ENCODE measurements at regions not wholly inside any gene's neighbourhood (a gene's known extent, or its start where the extent isn't known, plus 50 kb on each side); places are given as distances from the start of the nearest gene placed in this dataset.

GRCh38 chr7:123308254-123308951 lies 108.6 kb upstream of the SLC13A1 start:
- H3K4me3 ChIP-seq (replicated peaks in 1 of 3; ENCODE audit: insufficient read depth in 1 of 3, low read depth in 1 of 3, low read length in 3 of 3) = no peak overlapping the region
- intact Hi-C loops (cut with micrococcal nuclease) = no loop called here
- FAIRE-seq (no peak), DNase-seq (ENCODE audit: low read depth, low spot score) (no peak)
- H3K9me1 ChIP-seq (replicated peaks; ENCODE audit: control insufficient read depth, extremely low read depth, insufficient read depth, low read length) = no peaks in the 10 kb centered on the region
- H3K9ac ChIP-seq (replicated peaks; ENCODE audit: extremely low read depth, insufficient read depth, low read length) = no peak overlapping the region
- TF ChIP-seq CTCF (IDR thresholded peaks at IDR 0.05; ENCODE audit: extremely low read depth in 1 of 2, insufficient read depth in 1 of 2, low read depth in 1 of 2, low read length in 2 of 2) = no peak
- no peak for TF ChIP-seq EZH2 (IDR thresholded peaks at IDR 0.05; ENCODE audit: borderline replicate concordance, low read depth, low read length, severe bottlenecking)
- POLR2A ChIA-PET = no interaction called here
- dilution Hi-C loops (cut with MboI; ENCODE audit: extremely low pct_ligation_motif_present, low sequenced_read_pairs) = no loop called here
- H3K4me2 ChIP-seq (ENCODE audit: insufficient read depth, low read length) = no peak overlapping the region
- no peaks in the 10 kb centered on the region for H3K27me3 ChIP-seq (ENCODE audit: control insufficient read depth in 2 of 2, insufficient read depth in 2 of 2, low read length in 2 of 2)
- H3K36me3 ChIP-seq (ENCODE audit: control insufficient read depth in 2 of 2, extremely low read depth in 1 of 2, insufficient read depth in 2 of 2, low read length in 2 of 2) = no peaks in the 10 kb centered on the region
- H3K79me2 ChIP-seq (ENCODE audit: control insufficient read depth, insufficient read depth, low read length) = no peaks in the 10 kb centered on the region
- H3K27ac ChIP-seq (ENCODE audit: insufficient read depth, low read depth, low read length) = no peak overlapping the region
- no peak overlapping the region for H2AFZ ChIP-seq (ENCODE audit: low read depth, low read length)
- no peaks in the 10 kb centered on the region for H4K20me1 ChIP-seq (replicated peaks; ENCODE audit: control insufficient read depth, extremely low read depth, insufficient read depth, low read length)
- no TSS peak for BruUV-seq (replicated peaks)
- no peaks in the 10 kb centered on the region for H3K4me1 ChIP-seq (ENCODE audit: control insufficient read depth, extremely low read depth, insufficient read depth, low read length)
- CTCF ChIA-PET = no interaction called here
- no peaks in the 10 kb centered on the region for H3K9me3 ChIP-seq (replicated peaks; ENCODE audit: control insufficient read depth, insufficient read depth, low read length)

GRCh38 chr7:123305840-123306375 lies 106.1 kb upstream of the SLC13A1 start:
- CTCF ChIA-PET = no interaction called here
- no peaks in the 10 kb centered on the region for H3K79me2 ChIP-seq (ENCODE audit: control insufficient read depth, insufficient read depth, low read length)
- H3K4me3 ChIP-seq (replicated peaks in 1 of 3; ENCODE audit: insufficient read depth in 1 of 3, low read depth in 1 of 3, low read length in 3 of 3) = no peak overlapping the region
- H3K9me3 ChIP-seq (replicated peaks; ENCODE audit: control insufficient read depth, insufficient read depth, low read length) = no peaks in the 10 kb centered on the region
- dilution Hi-C loops (cut with MboI; ENCODE audit: extremely low pct_ligation_motif_present, low sequenced_read_pairs) (no loop called here), intact Hi-C loops (cut with micrococcal nuclease) (no loop called here)
- POLR2A ChIA-PET = no interaction called here
- no peak for TF ChIP-seq MYC (IDR thresholded peaks at IDR 0.05; ENCODE audit: low read depth, low read length)
- no peak for TF ChIP-seq CTCF (IDR thresholded peaks at IDR 0.05; ENCODE audit: extremely low read depth in 1 of 2, insufficient read depth in 1 of 2, low read depth in 1 of 2, low read length in 2 of 2)
- TF ChIP-seq POLR2A (IDR thresholded peaks at IDR 0.05; ENCODE audit: low read depth, low read length) = no peak
- no peak for TF ChIP-seq MAX (IDR thresholded peaks at IDR 0.05; ENCODE audit: insufficient read depth, insufficient read length)
- TF ChIP-seq EZH2 (IDR thresholded peaks at IDR 0.05; ENCODE audit: borderline replicate concordance, low read depth, low read length, severe bottlenecking) = no peak
- TF ChIP-seq GATA2 (IDR thresholded peaks at IDR 0.05; ENCODE audit: insufficient read depth, insufficient read length, low read depth, low read length) = no peak
- TF ChIP-seq JUN (IDR thresholded peaks at IDR 0.05; ENCODE audit: borderline replicate concordance, insufficient read depth, insufficient read length, low read depth) = no peak
- no peak for TF ChIP-seq FOS (IDR thresholded peaks at IDR 0.05; ENCODE audit: borderline replicate concordance, insufficient read depth, low read length)
- H4K20me1 ChIP-seq (replicated peaks; ENCODE audit: control insufficient read depth, extremely low read depth, insufficient read depth, low read length) = no peaks in the 10 kb centered on the region
- DNase-seq (ENCODE audit: low read depth, low spot score) (no peak), FAIRE-seq (no peak)
- H2AFZ ChIP-seq (ENCODE audit: low read depth, low read length) = no peak overlapping the region
- BruUV-seq (replicated peaks) = no TSS peak
- H3K36me3 ChIP-seq (ENCODE audit: control insufficient read depth in 2 of 2, extremely low read depth in 1 of 2, insufficient read depth in 2 of 2, low read length in 2 of 2) = no peaks in the 10 kb centered on the region
- no peak overlapping the region for H3K27ac ChIP-seq (ENCODE audit: insufficient read depth, low read depth, low read length)
- no peaks in the 10 kb centered on the region for H3K27me3 ChIP-seq (ENCODE audit: control insufficient read depth in 2 of 2, insufficient read depth in 2 of 2, low read length in 2 of 2)
- no peaks in the 10 kb centered on the region for H3K4me1 ChIP-seq (ENCODE audit: control insufficient read depth, extremely low read depth, insufficient read depth, low read length)
- H3K9ac ChIP-seq (replicated peaks; ENCODE audit: extremely low read depth, insufficient read depth, low read length) = no peak overlapping the region
- no peak overlapping the region for H3K4me2 ChIP-seq (ENCODE audit: insufficient read depth, low read length)
- no peaks in the 10 kb centered on the region for H3K9me1 ChIP-seq (replicated peaks; ENCODE audit: control insufficient read depth, extremely low read depth, insufficient read depth, low read length)

Data from endothelial cell of umbilical vein (primary cell).